PC-3 (cell line): ENCODE measurements at regions not wholly inside any gene's neighbourhood (a gene's known extent, or its start where the extent isn't known, plus 50 kb on each side); places are given as distances from the start of the nearest gene placed in this dataset.

Experiments used
- CTCF ChIP-seq: fragments of 300-600 bp; sonication (generic); conservative IDR thresholded peaks from 2 replicates; pipeline ENCODE4 v1.5.1; 2017; ENCODE audit warnings: antibody characterized with exemption, low read depth, mild to moderate bottlenecking, low read length
- EZH2 ChIP-seq: fragments of 300-600 bp; sonication (generic); IDR thresholded peaks from one replicate; pipeline ENCODE4 v1.6.1; 2017; ENCODE audit warnings: antibody characterized with exemption, mild to moderate bottlenecking, low read length; ENCODE audit not compliant: unreplicated experiment
- EZH2phosphoT487 ChIP-seq: fragments of 300-600 bp; sonication (generic); IDR thresholded peaks from 2 replicates; pipeline ENCODE4 v1.6.1; 2018; ENCODE audit warnings: mild to moderate bottlenecking, antibody characterized with exemption, low read length, borderline replicate concordance

GRCh38 chr12:4979737-4980136, 63.9 kb upstream of the KCNA5 start:
- TF ChIP-seq EZH2phosphoT487 (no peak), EZH2 (no peak), CTCF (no peak)
